HS-5 (cell line): ENCODE measurements at regions not wholly inside any gene's neighbourhood (a gene's known extent, or its start where the extent isn't known, plus 50 kb on each side); places are given as distances from the start of the nearest gene placed in this dataset.
"Not testable (repeated sequence)": the region's sequence is repeated elsewhere in the genome, so short reads cannot be mapped to it uniquely, and the experiment has no call there.

Source experiments
- DNase-seq: peaks from one replicate; pipeline ENCODE4 v3.0.0-alpha.2; 2012; ENCODE audit warnings: low read depth

DNA sequence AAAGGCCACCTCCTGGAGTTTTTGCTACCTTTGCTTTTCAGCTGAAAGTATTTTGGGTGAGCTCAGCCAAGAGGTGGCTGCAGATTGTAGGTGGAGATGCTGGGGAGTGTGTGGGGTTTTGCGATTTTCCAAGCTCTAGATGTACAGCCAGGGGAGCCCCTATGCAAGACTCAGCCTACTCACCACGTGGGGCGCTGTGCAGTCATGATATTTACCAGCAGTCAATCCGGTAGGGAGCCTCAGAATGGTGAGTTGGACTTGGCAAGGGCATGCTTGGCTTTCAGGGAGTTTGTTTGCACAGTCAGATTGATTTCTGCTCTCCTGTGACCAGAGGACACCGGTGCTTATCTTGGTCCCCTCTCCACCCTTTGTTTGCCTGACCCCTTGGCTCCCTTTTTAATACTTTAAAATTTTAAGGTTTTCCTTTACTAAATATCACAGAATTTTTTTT is 175.3 kb downstream of the UTP18 start:
- no peak for DNase-seq

- no peak for DNase-seq
Measured at GRCh38 chr17:51439395-51440229, 179.3 kb downstream of the UTP18 start.

GRCh38 chr17:51441431-51441830 is 181.1 kb downstream of the UTP18 start:
- no peak for DNase-seq

GRCh38 chr17:51442088-51442865 is 181.9 kb downstream of the UTP18 start:
- no peak for DNase-seq

DNA sequence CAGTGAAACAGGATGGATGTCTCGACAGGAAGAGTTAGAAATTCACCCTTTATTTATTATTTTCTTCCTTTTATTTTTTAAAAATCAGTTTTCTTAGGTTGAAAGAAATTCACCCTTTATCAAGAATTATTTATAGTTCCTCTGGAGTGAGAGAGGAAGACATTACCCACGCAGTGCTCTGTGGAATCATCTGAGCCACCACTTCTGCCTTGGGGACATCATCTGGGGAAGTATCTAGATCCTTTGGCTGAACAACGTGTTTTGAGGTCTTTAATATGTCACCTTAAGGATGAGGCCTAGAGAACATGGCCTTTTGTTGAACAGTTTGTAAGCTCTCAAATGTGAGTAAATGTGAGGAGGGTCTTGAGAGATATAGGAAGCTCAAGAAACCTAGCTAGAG is 183.3 kb downstream of the UTP18 start:
- no peak for DNase-seq

- DNase-seq, result no peak
Measured at GRCh38 chr17:51445946-51446345, 185.6 kb downstream of the UTP18 start.

DNA sequence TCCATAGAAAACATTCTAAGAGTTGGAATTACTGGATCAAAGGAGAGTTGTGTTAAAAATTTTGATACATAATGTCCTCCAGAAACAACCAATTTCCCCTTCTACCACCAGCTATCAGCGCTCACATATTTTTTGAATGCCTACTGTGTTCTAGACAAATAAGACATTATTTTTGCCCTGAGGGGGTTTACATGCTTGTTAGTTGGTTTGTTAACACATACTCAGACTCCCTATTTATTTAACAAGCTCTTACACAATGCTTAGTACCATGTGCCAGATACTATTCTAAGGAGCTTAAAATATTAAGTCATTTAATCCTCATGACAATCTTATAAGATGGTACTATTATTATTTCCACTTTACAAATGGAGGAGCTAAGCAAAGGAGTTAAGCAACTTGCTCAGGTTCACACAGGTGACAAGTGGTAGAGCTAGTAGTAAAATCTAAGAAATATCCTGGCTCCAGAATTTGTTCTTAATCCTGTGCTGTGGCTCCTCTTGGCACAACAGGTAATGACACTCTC is 194.2 kb downstream of the UTP18 start:
- DNase-seq, result no peak

GRCh38 chr17:51455211-51455610 is 194.9 kb downstream of the UTP18 start:
- DNase-seq, result no peak

DNA sequence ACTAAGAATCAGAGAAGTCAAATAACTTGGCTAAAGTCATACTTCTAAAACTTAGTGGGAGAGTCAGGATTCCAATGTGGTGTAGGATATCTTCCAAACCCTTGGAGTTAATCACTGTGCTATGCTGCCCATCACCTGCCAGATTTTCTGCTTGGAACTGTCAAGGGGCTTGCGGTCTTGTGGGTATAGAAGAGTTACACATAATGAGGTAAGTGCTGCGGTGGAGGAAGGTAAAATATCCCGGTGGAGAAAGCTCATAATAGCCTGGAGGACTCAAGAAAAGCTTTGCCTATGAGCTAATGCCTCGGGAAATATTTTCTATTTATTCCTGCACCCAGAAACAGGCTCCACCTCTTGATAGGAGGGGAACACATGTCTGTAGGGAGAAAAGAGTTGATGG is 195.6 kb downstream of the UTP18 start:
- no peak for DNase-seq

GRCh38 chr17:51456942-51457341 is 196.6 kb downstream of the UTP18 start:
- DNase-seq, result no peak

DNA sequence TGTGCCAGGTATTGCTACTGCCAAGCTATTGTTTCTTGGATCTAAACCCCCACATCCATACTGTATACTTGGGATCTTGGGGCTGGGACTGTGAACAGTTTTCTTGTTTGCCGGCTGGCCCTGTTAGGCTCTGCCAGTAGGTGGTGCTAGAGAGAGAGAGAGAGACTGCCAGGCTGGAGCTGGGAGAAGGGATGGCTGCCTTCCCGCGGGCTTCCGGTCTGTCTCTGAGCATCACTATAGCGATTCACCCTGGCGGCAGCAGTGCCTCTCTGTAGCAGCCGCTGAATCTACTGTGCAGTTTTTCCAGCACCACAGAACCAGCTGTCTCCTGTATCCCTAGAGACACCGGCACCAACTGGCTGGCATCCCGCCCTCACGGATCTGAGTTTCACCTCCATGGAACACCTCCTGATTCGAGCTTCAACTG is 201.2 kb downstream of the UTP18 start:
- DNase-seq, result no peak

DNA sequence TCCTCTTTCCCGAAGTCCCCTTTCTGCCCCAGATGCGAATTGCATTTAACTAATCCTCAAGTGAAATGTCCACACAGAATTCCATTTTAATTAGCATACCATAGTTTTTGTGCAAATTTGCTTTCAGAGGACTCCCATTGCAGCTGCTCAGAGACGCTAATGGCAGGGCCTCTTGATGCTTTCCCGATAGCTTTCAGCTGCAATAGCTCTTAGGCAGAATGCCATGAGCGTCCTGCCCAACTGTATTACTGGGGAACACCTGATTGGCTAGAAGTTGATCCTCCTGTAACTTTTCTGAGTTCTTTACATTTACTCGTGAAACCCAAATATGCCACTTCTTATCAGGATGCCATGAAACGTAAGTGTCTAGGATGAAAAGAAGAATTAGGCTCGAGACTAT is 203.0 kb downstream of the UTP18 start:
- no peak for DNase-seq

DNA sequence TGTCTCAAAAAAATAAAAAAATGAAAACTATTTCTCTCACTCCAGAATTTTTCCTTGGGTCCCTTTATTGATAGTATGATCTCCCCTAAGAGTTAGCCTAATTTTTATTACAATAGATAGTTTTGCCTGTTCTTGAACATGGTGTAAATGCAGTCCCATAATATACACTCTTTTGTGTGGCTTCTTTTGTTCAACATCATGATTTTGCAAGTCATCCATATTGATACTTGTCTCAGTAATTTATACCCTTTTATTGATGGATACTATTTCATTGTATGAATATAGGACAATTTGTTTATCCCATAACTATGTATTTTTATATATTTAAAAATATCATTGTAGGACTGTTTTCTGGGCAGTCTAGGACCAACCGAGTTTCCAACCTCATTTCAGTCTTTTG is 207.0 kb downstream of the UTP18 start:
- no peak for DNase-seq

DNA sequence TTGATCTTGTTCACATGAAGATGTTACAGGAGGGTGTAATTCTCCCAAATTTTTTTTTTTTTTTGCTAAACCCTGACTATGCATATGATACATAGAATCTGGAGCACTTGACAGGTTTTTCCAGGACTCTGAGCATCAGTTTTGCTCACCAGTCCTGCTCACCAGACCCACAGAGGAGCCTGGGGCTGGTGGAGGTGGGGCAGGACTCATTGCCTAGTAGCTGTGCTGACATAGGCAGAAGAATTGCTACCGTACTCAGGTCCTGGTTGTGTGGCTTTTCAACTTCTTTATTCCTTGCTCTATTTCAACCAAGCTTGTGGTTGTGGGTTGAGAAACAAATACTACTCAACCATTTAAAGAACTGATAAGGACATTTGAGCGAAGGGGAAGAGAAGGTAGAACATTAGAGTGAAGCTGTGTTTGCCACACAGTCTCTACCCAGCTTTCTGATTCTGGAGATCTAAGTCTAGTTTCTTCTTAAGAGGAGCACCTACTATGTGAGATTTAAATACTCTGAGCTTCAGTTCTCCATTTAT is 212.4 kb downstream of the UTP18 start:
- DNase-seq, result no peak

DNA sequence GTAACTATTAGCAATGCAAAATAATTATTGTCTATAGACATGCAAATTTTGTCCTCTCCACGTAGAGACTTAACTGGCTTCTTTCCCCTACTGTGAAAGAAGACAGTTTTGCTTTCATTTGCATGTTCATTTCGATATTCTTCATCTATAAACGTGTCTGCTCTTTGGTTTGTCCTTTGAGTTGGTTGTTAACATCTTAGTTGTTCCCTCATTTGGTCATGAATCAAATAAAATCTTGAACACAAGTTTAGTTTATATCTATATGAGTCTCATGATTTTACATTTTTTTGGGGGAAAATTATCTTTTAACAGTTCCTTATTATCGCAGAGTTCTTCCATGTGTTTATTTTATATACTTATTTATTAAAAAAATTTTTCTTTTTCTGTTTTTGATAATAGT is 214.4 kb downstream of the UTP18 start:
- no peak for DNase-seq

DNA sequence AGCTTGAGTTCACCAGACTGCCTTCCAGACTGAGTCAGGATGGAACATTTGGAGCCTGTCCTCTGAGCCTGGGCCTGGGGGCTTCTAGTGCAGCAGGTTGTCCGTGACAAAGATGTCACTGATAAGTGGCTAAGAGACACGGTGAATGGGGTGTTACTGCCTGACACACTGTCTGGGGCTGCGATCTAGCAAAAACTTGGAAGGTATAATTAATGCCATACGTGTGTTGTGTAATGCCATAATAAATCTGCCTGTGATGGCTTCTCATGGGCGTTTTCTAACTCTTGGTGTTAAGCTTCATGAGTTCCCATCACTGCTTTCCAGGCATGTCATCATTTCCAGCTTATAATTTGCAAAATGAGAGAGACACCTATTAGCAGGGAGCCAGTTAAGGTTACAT is 215.4 kb downstream of the UTP18 start:
- no peak for DNase-seq

DNA sequence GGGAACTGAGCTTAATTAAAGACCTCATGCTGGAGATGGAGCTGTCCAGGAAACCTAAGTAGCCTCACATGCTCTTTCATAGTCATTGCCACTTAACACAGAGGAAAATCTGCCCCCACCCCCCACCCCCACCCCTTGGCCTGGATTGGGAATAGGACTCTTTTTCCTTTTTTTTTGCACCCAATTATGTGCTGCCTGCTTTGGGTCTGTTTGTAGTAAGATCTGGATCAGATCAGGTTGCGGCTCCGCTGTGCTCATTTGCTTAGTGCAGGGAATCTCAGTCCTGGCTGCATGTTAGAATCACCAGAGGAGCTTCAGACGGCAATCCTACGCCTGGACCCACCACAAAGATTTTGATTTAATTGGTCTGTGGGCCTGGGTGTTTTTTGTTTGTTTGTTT is 219.0 kb downstream of the UTP18 start:
- no peak for DNase-seq

DNA sequence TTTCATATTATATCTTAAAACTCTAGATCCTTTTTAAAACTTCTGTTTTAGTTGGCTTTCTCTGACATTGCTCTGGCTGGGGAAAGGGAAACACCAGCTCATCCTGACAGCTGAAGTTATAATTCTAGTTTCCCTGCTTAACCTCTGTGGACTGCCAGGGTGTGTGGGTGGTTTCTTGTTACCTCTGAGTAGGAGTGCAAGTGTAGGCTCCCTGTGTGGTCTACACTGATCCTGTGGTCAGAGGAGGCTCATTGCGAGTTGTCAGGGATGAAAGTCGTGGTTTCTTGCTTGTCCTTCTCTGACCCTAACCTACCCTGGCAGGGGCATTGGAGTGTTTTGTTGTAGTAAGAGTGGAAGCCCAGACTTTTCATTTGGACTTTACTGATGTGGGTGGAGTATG is 221.0 kb downstream of the UTP18 start:
- no peak for DNase-seq

GRCh38 chr17:51482248-51482647 is 221.9 kb downstream of the UTP18 start:
- DNase-seq, result not testable (repeated sequence)

DNA sequence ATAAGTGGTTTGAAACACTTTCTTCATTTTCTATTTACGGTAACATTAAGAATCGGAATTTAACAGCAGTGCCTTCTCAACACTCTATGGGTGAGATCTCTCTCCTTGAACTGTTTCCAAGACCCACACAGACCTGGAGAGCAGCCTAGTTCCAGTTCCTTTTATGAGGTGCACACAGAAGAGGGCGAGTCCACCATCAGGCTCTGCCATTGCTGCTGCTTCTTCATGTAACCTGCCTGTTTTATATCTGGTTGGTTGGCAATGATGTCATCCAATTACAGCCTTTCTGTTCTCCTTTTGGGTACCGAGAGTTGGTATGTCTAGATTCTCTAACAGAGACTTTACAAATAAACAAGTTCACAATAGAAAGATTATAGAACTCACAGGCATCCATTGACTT is 225.7 kb downstream of the UTP18 start:
- DNase-seq, result no peak

- DNase-seq, result no peak
Measured at GRCh38 chr17:51486885-51487520, 226.7 kb downstream of the UTP18 start.

- no peak for DNase-seq
Measured at GRCh38 chr17:51487947-51488346, 227.6 kb downstream of the UTP18 start.
